Posterior vena cava (tissue), 2 donors: ENCODE measurements at regions not wholly inside any gene's neighbourhood (a gene's known extent, or its start where the extent isn't known, plus 50 kb on each side); places are given as distances from the start of the nearest gene placed in this dataset.

Source experiments
- DNase-seq: peaks from one replicate; pipeline ENCODE4 v3.0.0-alpha.2; 2020; ENCODE audit warnings: low spot score
- intact Hi-C, 2 donors: fragments of 100-400 bp; cut with DNase I; formaldehyde crosslinking; loops; one replicate each; pipeline versions ENCODE4 v1.14.1 to v1.14.2; 2022 to 2023
- donor health status: DM: yes; HTN: yes; CAD: no.
- donor health status: DM: yes; HTN: yes; CAD: no.

GRCh38 chr1:55716610-55717009, 501.4 kb upstream of the USP24 start:
- intact Hi-C loops: loop anchor here in 1 of 2 donors (10.0 kb wide), 1 partner anchor 48 kb away; no protein-coding TSS in a partner anchor
- no peak for DNase-seq

GRCh38 chr1:55716151-55716550, 501.0 kb upstream of the USP24 start:
- DNase-seq: no peak
- intact Hi-C loops: loop anchor here in 1 of 2 donors (10.0 kb wide), 1 partner anchor 49 kb away; no protein-coding TSS in a partner anchor

- DNase-seq: no peak
- intact Hi-C loops: loop anchor here in 1 of 2 donors (10.0 kb wide), 1 partner anchor 51 kb away; no protein-coding TSS in a partner anchor
These were observed 499.1 kb upstream of the USP24 start for GRCh38 chr1:55714230-55714629.

GRCh38 chr1:55713516-55713915, 498.4 kb upstream of the USP24 start:
- intact Hi-C loops: loop anchor here in 1 of 2 donors (10.0 kb wide), 1 partner anchor 51 kb away; no protein-coding TSS in a partner anchor
- DNase-seq: no peak

GRCh38 chr1:55712148-55712547, 497.0 kb upstream of the USP24 start:
- DNase-seq: no peak
- intact Hi-C loops: loop anchor here in 1 of 2 donors (10.0 kb wide), 1 partner anchor 53 kb away; no protein-coding TSS in a partner anchor

GRCh38 chr1:55708781-55709180, 493.6 kb upstream of the USP24 start:
- intact Hi-C loops: no loop called here
- no peak for DNase-seq

GRCh38 chr1:55707846-55708245, 492.7 kb upstream of the USP24 start:
- no peak for DNase-seq
- intact Hi-C loops: no loop called here

- intact Hi-C loops: no loop called here
- no peak for DNase-seq
These were observed 492.0 kb upstream of the USP24 start for GRCh38 chr1:55707196-55707595.

GRCh38 chr1:55706397-55706796, 491.2 kb upstream of the USP24 start:
- no peak for DNase-seq
- intact Hi-C loops: no loop called here

- DNase-seq: no peak
- intact Hi-C loops: no loop called here
These were observed 488.7 kb upstream of the USP24 start for GRCh38 chr1:55703726-55704363.

- DNase-seq: no peak
- intact Hi-C loops: no loop called here
These were observed 486.9 kb upstream of the USP24 start for GRCh38 chr1:55702064-55702463.

- DNase-seq: no peak
- intact Hi-C loops: no loop called here
These were observed 485.4 kb upstream of the USP24 start for GRCh38 chr1:55700359-55701130.

GRCh38 chr1:55699228-55699627, 484.1 kb upstream of the USP24 start:
- intact Hi-C loops: no loop called here
- no peak for DNase-seq

GRCh38 chr1:55697997-55698535, 482.9 kb upstream of the USP24 start:
- intact Hi-C loops: no loop called here

GRCh38 chr1:55696891-55697290, 481.7 kb upstream of the USP24 start:
- intact Hi-C loops: no loop called here

More at GRCh38 chr1:55697997-55698535, 482.9 kb upstream of the USP24 start:
- no peak for DNase-seq

GRCh38 chr1:55696181-55696754, 481.1 kb upstream of the USP24 start:
- intact Hi-C loops: no loop called here
- peak; percentile 81 for DNase-seq

More at GRCh38 chr1:55696891-55697290, 481.7 kb upstream of the USP24 start:
- DNase-seq: no peak

GRCh38 chr1:55695552-55695951, 480.4 kb upstream of the USP24 start:
- intact Hi-C loops: no loop called here
- no peak for DNase-seq

GRCh38 chr1:55695151-55695550, 480.0 kb upstream of the USP24 start:
- DNase-seq: no peak
- intact Hi-C loops: no loop called here

- intact Hi-C loops: no loop called here
- DNase-seq: no peak
These were observed 479.2 kb upstream of the USP24 start for GRCh38 chr1:55694310-55694801.

GRCh38 chr1:55692726-55693125, 477.6 kb upstream of the USP24 start:
- no peak for DNase-seq
- intact Hi-C loops: no loop called here
